ENCODE measurements at regions not wholly inside any gene's neighbourhood (a gene's known extent, or its start where the extent isn't known, plus 50 kb on each side); places are given as distances from the start of the nearest gene placed in this dataset.

GRCh38 chr4:105002278-105002677, 144.4 kb upstream of the TET2 start:
- TF ChIP-seq EP300 (IDR thresholded peaks at IDR 0.05) (no peak), POLR2AphosphoS5 (IDR thresholded peaks at IDR 0.05) (no peak), CTCF (IDR thresholded peaks at IDR 0.05) (no peak), POLR2A (IDR thresholded peaks at IDR 0.05; ENCODE audit: low read depth) (no peak)
- Histone ChIP-seq H3K27ac (replicated peaks in 1 of 4) (no peak overlapping the region), H3K4me1 (no peaks in the 10 kb centered on the region), H3K4me3 (no peak overlapping the region), H3K36me3 (no peaks in the 10 kb centered on the region), H3K9me3 (no peaks in the 10 kb centered on the region), H3K27me3 (no peaks in the 10 kb centered on the region)
- 93% methylated on average over 6 of the region's 6 CpGs for WGBS
- intact Hi-C loops (cut with DNase I) = no loop called here
- DNase-seq (ENCODE audit: extremely low spot score) = no peak

GRCh38 chr4:105014234-105014633, 132.4 kb upstream of the TET2 start:
- TF ChIP-seq EP300 (IDR thresholded peaks at IDR 0.05) (no peak), POLR2A (IDR thresholded peaks at IDR 0.05; ENCODE audit: low read depth) (no peak), POLR2AphosphoS5 (IDR thresholded peaks at IDR 0.05) (no peak), CTCF (IDR thresholded peaks at IDR 0.05) (no peak)
- no peaks in the 10 kb centered on the region for H3K9me3 ChIP-seq
- H3K27ac ChIP-seq (replicated peaks in 1 of 4) = no peak overlapping the region
- no peaks in the 10 kb centered on the region for H3K4me1 ChIP-seq
- H3K36me3 ChIP-seq = no peaks in the 10 kb centered on the region
- no peak overlapping the region for H3K4me3 ChIP-seq
- intact Hi-C loops (cut with DNase I) = no loop called here
- no peak for DNase-seq (ENCODE audit: extremely low spot score)
- H3K27me3 ChIP-seq = no peaks in the 10 kb centered on the region

GRCh38 chr4:105014635-105015034, 132.0 kb upstream of the TET2 start:
- Histone ChIP-seq H3K4me1 (no peaks in the 10 kb centered on the region), H3K27me3 (no peaks in the 10 kb centered on the region), H3K36me3 (no peaks in the 10 kb centered on the region), H3K4me3 (no peak overlapping the region), H3K27ac (replicated peaks in 1 of 4) (no peak overlapping the region), H3K9me3 (no peaks in the 10 kb centered on the region)
- DNase-seq (ENCODE audit: extremely low spot score) = no peak
- intact Hi-C loops (cut with DNase I) = no loop called here
- TF ChIP-seq POLR2AphosphoS5 (IDR thresholded peaks at IDR 0.05) = no peak
- no peak for TF ChIP-seq CTCF (IDR thresholded peaks at IDR 0.05)
- no peak for TF ChIP-seq EP300 (IDR thresholded peaks at IDR 0.05)
- no peak for TF ChIP-seq POLR2A (IDR thresholded peaks at IDR 0.05; ENCODE audit: low read depth)
- WGBS = 67% methylated on average over 4 of the region's 4 CpGs

GRCh38 chr4:105015750-105016149, 130.9 kb upstream of the TET2 start:
- Histone ChIP-seq H3K4me1 (no peaks in the 10 kb centered on the region), H3K27me3 (no peaks in the 10 kb centered on the region), H3K36me3 (no peaks in the 10 kb centered on the region), H3K27ac (replicated peaks in 1 of 4) (no peak overlapping the region), H3K4me3 (no peak overlapping the region), H3K9me3 (no peaks in the 10 kb centered on the region)
- intact Hi-C loops (cut with DNase I) = no loop called here
- WGBS = 84% methylated on average over 3 of the region's 3 CpGs
- DNase-seq (ENCODE audit: extremely low spot score) = no peak
- TF ChIP-seq POLR2A (IDR thresholded peaks at IDR 0.05; ENCODE audit: low read depth) (no peak), CTCF (IDR thresholded peaks at IDR 0.05) (no peak), EP300 (IDR thresholded peaks at IDR 0.05) (no peak), POLR2AphosphoS5 (IDR thresholded peaks at IDR 0.05) (no peak)

Data from esophagus muscularis mucosa (tissue), 4 donors.